ENCODE measurements at regions not wholly inside any gene's neighbourhood (a gene's known extent, or its start where the extent isn't known, plus 50 kb on each side); places are given as distances from the start of the nearest gene placed in this dataset.

DNA sequence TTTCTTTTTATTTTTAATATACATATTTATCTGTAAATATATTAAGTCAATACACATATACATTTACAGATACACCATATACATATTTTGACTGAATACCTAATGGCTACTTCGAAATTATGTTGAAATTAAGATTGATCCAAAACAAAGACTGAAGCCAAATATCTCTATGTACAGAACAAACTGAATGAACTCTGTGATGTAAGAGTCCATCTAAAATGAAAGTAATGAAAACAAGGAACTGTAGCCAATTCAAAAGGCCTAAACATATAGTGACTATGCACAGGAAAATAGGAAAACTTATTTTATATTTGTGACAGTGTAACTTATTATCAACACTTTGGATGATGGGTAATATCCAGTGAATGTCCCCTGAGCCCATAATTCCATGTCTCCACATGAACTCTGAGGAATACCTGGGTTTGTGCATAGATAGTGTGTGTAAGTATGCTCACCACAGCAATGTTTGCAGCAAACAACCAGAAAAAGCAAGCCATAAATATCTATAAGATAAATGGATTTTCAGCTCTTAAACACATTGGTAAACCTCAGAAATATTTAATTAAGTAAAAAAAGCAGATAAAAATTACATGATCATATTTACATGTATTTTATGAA, 517.2 kb upstream of the CDH6 start:
- TF ChIP-seq, protein P1, sequence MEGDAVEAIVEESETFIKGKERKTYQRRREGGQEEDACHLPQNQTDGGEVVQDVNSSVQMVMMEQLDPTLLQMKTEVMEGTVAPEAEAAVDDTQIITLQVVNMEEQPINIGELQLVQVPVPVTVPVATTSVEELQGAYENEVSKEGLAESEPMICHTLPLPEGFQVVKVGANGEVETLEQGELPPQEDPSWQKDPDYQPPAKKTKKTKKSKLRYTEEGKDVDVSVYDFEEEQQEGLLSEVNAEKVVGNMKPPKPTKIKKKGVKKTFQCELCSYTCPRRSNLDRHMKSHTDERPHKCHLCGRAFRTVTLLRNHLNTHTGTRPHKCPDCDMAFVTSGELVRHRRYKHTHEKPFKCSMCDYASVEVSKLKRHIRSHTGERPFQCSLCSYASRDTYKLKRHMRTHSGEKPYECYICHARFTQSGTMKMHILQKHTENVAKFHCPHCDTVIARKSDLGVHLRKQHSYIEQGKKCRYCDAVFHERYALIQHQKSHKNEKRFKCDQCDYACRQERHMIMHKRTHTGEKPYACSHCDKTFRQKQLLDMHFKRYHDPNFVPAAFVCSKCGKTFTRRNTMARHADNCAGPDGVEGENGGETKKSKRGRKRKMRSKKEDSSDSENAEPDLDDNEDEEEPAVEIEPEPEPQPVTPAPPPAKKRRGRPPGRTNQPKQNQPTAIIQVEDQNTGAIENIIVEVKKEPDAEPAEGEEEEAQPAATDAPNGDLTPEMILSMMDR (IDR thresholded peaks at IDR 0.05; ENCODE audit: borderline replicate concordance, control extremely low read depth, extremely low read depth, insufficient read depth, missing control alignments) = no peak
- in situ Hi-C loops (cut with MboI; ENCODE audit: low sequenced_read_pairs, unreplicated experiment) = no loop called here
- DNase-seq (ENCODE audit: low spot score) = no peak

DNA sequence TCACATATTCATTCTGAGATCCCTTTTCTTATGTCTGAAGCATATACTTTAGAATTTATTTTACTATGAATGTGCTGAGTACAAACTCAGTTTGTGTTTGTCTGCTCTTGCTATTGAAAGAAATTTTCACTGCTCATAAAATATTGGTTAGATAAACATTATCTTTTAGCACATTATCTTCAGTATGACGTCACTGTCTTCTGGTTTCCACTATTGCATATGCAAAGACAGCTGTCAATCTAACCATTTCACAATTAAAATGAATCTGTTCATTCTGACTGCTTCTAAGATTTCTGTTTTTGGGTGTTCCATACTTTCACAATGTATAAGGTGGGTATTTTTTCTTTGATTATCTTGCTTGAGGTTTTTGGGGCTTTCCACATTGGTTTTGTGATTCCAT, 526.2 kb upstream of the CDH6 start:
- TF ChIP-seq, protein P1 (IDR thresholded peaks at IDR 0.05; ENCODE audit: borderline replicate concordance, control extremely low read depth, extremely low read depth, insufficient read depth, missing control alignments) = no peak
- in situ Hi-C loops (cut with MboI; ENCODE audit: low sequenced_read_pairs, unreplicated experiment) = no loop called here
- no peak for DNase-seq (ENCODE audit: low spot score)

DNA sequence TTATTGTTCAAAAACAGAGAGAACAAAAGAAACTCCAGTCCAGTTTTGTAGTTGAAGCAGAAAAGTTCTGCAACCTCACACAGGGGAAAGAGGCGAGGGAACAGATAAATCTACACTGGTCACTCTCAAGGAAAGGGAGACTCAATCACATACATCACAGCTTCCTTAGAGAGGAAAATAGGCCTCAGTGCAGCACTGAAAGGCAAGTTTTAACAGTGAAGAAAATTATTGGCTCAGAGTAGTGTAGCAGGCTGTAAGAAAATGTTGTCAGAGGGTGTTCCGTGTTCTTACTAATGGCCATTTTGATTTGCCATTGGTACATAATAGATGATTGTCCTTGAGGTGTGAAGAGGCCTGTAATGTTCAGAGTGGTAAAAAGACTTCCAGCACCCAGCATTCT, 530.0 kb upstream of the CDH6 start:
- DNase-seq (ENCODE audit: low spot score) = no peak
- in situ Hi-C loops (cut with MboI; ENCODE audit: low sequenced_read_pairs, unreplicated experiment) = no loop called here
- TF ChIP-seq, protein P1 (IDR thresholded peaks at IDR 0.05; ENCODE audit: borderline replicate concordance, control extremely low read depth, extremely low read depth, insufficient read depth, missing control alignments) = no peak

DNA sequence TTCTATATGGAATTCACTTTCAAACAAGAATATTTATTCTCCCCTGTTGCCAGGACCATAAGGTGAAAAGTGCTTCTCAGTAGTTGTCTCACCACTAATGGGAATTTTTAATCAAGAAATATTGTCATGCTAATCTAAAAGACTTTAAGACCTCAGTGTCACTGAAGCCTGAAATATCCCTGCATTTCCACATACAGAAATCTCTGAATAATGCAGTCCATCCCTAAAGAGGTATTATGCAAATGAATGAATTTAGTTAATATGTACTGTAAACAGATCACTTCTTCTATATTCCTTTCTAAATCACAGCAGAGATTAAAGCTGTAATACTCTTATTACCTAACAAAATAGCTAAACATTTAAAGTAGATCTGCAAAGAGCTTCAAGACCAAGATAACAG, 531.1 kb upstream of the CDH6 start:
- TF ChIP-seq, protein P1 (IDR thresholded peaks at IDR 0.05; ENCODE audit: borderline replicate concordance, control extremely low read depth, extremely low read depth, insufficient read depth, missing control alignments) = no peak
- in situ Hi-C loops (cut with MboI; ENCODE audit: low sequenced_read_pairs, unreplicated experiment) = no loop called here
- no peak for DNase-seq (ENCODE audit: low spot score)

DNA sequence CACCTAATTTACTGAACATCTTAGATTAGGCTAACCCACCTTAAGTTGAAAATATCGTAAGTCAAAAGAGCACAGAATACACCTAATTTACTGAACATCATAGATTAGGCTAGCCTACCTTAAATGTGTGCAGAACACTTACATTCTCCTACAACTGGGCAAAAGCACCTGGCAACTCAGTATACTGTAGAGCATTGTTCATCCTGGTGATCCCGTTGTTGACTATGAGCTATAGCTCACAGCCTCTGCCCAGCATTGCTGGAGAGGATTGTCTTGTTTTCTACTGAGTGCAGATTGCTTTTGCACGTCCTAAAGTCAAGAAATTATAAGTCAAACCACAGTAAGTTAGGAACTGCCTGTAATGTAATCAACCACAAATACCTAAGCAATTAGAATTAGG, 531.8 kb upstream of the CDH6 start:
- DNase-seq (ENCODE audit: low spot score) = no peak
- TF ChIP-seq, protein P1 (IDR thresholded peaks at IDR 0.05; ENCODE audit: borderline replicate concordance, control extremely low read depth, extremely low read depth, insufficient read depth, missing control alignments) = no peak
- in situ Hi-C loops (cut with MboI; ENCODE audit: low sequenced_read_pairs, unreplicated experiment) = no loop called here

DNA sequence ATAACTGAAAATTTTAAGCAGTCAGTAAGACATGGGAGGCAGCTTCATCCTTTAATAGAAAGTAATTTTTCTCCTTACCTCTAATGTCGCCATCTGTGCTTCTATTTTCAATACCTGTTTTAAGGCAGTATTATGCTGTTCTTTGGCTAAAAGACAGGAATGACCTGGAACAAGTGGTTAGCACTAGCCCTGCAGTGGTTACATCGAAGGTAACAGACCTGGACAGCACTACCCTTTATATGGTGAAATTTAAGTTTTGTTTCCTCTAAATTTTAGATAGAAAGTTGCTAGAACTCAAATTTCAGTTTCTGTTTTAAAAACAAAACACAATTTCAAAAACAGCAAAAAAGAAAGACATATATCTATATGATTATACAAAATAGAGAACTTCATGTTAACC, 534.1 kb upstream of the CDH6 start:
- TF ChIP-seq, protein P1 (IDR thresholded peaks at IDR 0.05; ENCODE audit: borderline replicate concordance, control extremely low read depth, extremely low read depth, insufficient read depth, missing control alignments) = no peak
- no peak for DNase-seq (ENCODE audit: low spot score)
- in situ Hi-C loops (cut with MboI; ENCODE audit: low sequenced_read_pairs, unreplicated experiment) = no loop called here

Data from GM13976 (cell line).